ENCODE measurements at regions not wholly inside any gene's neighbourhood (a gene's known extent, or its start where the extent isn't known, plus 50 kb on each side); places are given as distances from the start of the nearest gene placed in this dataset.

GRCh38 chr11:116563712-116564047 lies 209.1 kb downstream of the BUD13 start:
- DNase-seq = no peak
- Histone ChIP-seq H3K27me3 (no peaks in the 10 kb centered on the region), H3K4me1 (no peaks in the 10 kb centered on the region), H3K9me3 (peaks cover 0 to 6% of the 10 kb centered on the region in 2 donors), H3K4me3 (no peak overlapping the region), H3K36me3 (no peaks in the 10 kb centered on the region), H3K27ac (no peak overlapping the region)
- TF ChIP-seq CTCF (IDR thresholded peaks at IDR 0.05) = no peak
- ATAC-seq = peak; percentile 49
- intact Hi-C loops (cut with DNase I) = no loop called here

- no peaks in the 10 kb centered on the region for H3K27me3 ChIP-seq
- no peak overlapping the region for H3K27ac ChIP-seq
- ATAC-seq (peak; percentile 90), DNase-seq (peak in 2 of 4 donors; percentile 51)
- intact Hi-C loops (cut with DNase I) = no loop called here
- no peak overlapping the region for H3K4me3 ChIP-seq
- TF ChIP-seq CTCF (IDR thresholded peaks at IDR 0.05) = no peak
- H3K36me3 ChIP-seq = no peaks in the 10 kb centered on the region
- no peaks in the 10 kb centered on the region for H3K4me1 ChIP-seq
- peaks cover 0 to 6% of the 10 kb centered on the region in 2 donors for H3K9me3 ChIP-seq
Observed at GRCh38 chr11:116563028-116563711, 209.6 kb downstream of the BUD13 start.

- Histone ChIP-seq H3K36me3 (no peaks in the 10 kb centered on the region), H3K4me1 (no peaks in the 10 kb centered on the region), H3K4me3 (no peak overlapping the region), H3K9me3 (no peaks in the 10 kb centered on the region), H3K27ac (no peak overlapping the region), H3K27me3 (no peaks in the 10 kb centered on the region)
- no peak for TF ChIP-seq CTCF (IDR thresholded peaks at IDR 0.05)
- ATAC-seq (no peak), DNase-seq (no peak)
- intact Hi-C loops (cut with DNase I) = no loop called here
Observed at GRCh38 chr11:116560589-116560988, 212.2 kb downstream of the BUD13 start.

GRCh38 chr11:116558504-116559211 lies 214.1 kb downstream of the BUD13 start:
- ATAC-seq (no peak), DNase-seq (no peak)
- no peaks in the 10 kb centered on the region for H3K9me3 ChIP-seq
- no peak overlapping the region for H3K4me3 ChIP-seq
- H3K36me3 ChIP-seq = no peaks in the 10 kb centered on the region
- intact Hi-C loops (cut with DNase I) = no loop called here
- H3K4me1 ChIP-seq = no peaks in the 10 kb centered on the region
- H3K27me3 ChIP-seq = no peaks in the 10 kb centered on the region
- no peak for TF ChIP-seq CTCF (IDR thresholded peaks at IDR 0.05)
- H3K27ac ChIP-seq = no peak overlapping the region

GRCh38 chr11:116557282-116557681 lies 215.5 kb downstream of the BUD13 start:
- H3K4me1 ChIP-seq = no peaks in the 10 kb centered on the region
- ATAC-seq = no peak
- no peak overlapping the region for H3K4me3 ChIP-seq
- no peaks in the 10 kb centered on the region for H3K27me3 ChIP-seq
- H3K27ac ChIP-seq = no peak overlapping the region
- no peak for TF ChIP-seq CTCF (IDR thresholded peaks at IDR 0.05)
- intact Hi-C loops (cut with DNase I) = no loop called here
- H3K36me3 ChIP-seq = no peaks in the 10 kb centered on the region
- no peaks in the 10 kb centered on the region for H3K9me3 ChIP-seq
- DNase-seq = no peak
